Mesothelial cell of epicardium (in vitro differentiated cells): ENCODE measurements at regions not wholly inside any gene's neighbourhood (a gene's known extent, or its start where the extent isn't known, plus 50 kb on each side); places are given as distances from the start of the nearest gene placed in this dataset.

Experiments used
- DNase-seq, 2 experiments: peaks; one replicate each; pipeline ENCODE4 v3.0.0; 2021; ENCODE audit warnings: low spot score in 2 of 2; ENCODE audit not compliant: unreplicated experiment in 2 of 2
- H3K27ac Mint-ChIP-seq: 2 replicates; pipeline ENCODE4 v1.8.0; 2021; ENCODE audit warnings: mixed read lengths
- H3K27me3 Mint-ChIP-seq: 2 replicates; pipeline ENCODE4 v1.8.0; 2021; ENCODE audit warnings: low read depth, mixed read lengths
- H3K36me3 Mint-ChIP-seq: 2 replicates; pipeline ENCODE4 v1.8.0; 2021; ENCODE audit warnings: mixed read lengths
- H3K4me1 Mint-ChIP-seq: 2 replicates; pipeline ENCODE4 v1.8.0; 2021; ENCODE audit warnings: mixed read lengths
- H3K4me3 Mint-ChIP-seq: 2 replicates; pipeline ENCODE4 v1.8.0; 2021; ENCODE audit warnings: mild to moderate bottlenecking, moderate library complexity, mixed read lengths
- H3K9me3 Mint-ChIP-seq: 2 replicates; pipeline ENCODE4 v1.8.0; 2021; ENCODE audit warnings: mixed read lengths
- CTCF ChIP-seq: fragments of 200-600 bp; sonication (generic); IDR thresholded peaks from one replicate; pipeline ENCODE4 v1.5.0; 2021; ENCODE audit warnings: antibody characterized with exemption; ENCODE audit not compliant: unreplicated experiment

GRCh38 chr5:60470881-60471280 is 229.1 kb downstream of the DEPDC1B start:
- Mint-ChIP-seq H3K27ac (no peak overlapping the region), H3K36me3 (peaks cover 17% of the 10 kb centered on the region), H3K4me3 (no peak overlapping the region)

GRCh38 chr5:60469286-60469685 is 230.7 kb downstream of the DEPDC1B start:
- Mint-ChIP-seq H3K9me3 (peaks cover 22% of the 10 kb centered on the region), H3K27me3 (no peaks in the 10 kb centered on the region), H3K4me1 (no peaks in the 10 kb centered on the region), H3K27ac (no peak overlapping the region), H3K4me3 (no peak overlapping the region), H3K36me3 (peaks cover 17% of the 10 kb centered on the region)
- TF ChIP-seq CTCF = no peak
- no peak for DNase-seq

More at GRCh38 chr5:60470881-60471280, 229.1 kb downstream of the DEPDC1B start:
- H3K4me1 Mint-ChIP-seq = no peaks in the 10 kb centered on the region
- no peak for TF ChIP-seq CTCF
- no peak for DNase-seq
- H3K9me3 Mint-ChIP-seq = peaks cover 22% of the 10 kb centered on the region
- no peaks in the 10 kb centered on the region for H3K27me3 Mint-ChIP-seq

- no peak for DNase-seq
- H3K36me3 Mint-ChIP-seq = peaks cover 2% of the 10 kb centered on the region
- H3K27me3 Mint-ChIP-seq = no peaks in the 10 kb centered on the region
- TF ChIP-seq CTCF = no peak
- H3K27ac Mint-ChIP-seq = no peak overlapping the region
- peaks cover 8% of the 10 kb centered on the region for H3K4me1 Mint-ChIP-seq
- H3K4me3 Mint-ChIP-seq = no peak overlapping the region
- no peaks in the 10 kb centered on the region for H3K9me3 Mint-ChIP-seq
These were observed 236.6 kb downstream of the DEPDC1B start for GRCh38 chr5:60463179-60463868.

GRCh38 chr5:60458666-60459065 is 241.3 kb downstream of the DEPDC1B start:
- Mint-ChIP-seq H3K27me3 (no peaks in the 10 kb centered on the region), H3K9me3 (peaks cover 8% of the 10 kb centered on the region), H3K36me3 (peaks cover 6% of the 10 kb centered on the region), H3K27ac (no peak overlapping the region), H3K4me1 (peaks cover 20% of the 10 kb centered on the region), H3K4me3 (no peak overlapping the region)
- no peak for DNase-seq
- no peak for TF ChIP-seq CTCF

- Mint-ChIP-seq H3K27ac (peak overlapping the region; percentile 59), H3K27me3 (no peaks in the 10 kb centered on the region), H3K9me3 (peaks cover 8% of the 10 kb centered on the region), H3K4me3 (no peak overlapping the region), H3K36me3 (peaks cover 6% of the 10 kb centered on the region), H3K4me1 (peaks cover 26% of the 10 kb centered on the region)
- TF ChIP-seq CTCF = no peak
- no peak for DNase-seq
These were observed 242.7 kb downstream of the DEPDC1B start for GRCh38 chr5:60457233-60457632.
